ENCODE measurements at regions not wholly inside any gene's neighbourhood (a gene's known extent, or its start where the extent isn't known, plus 50 kb on each side); places are given as distances from the start of the nearest gene placed in this dataset.

DNA sequence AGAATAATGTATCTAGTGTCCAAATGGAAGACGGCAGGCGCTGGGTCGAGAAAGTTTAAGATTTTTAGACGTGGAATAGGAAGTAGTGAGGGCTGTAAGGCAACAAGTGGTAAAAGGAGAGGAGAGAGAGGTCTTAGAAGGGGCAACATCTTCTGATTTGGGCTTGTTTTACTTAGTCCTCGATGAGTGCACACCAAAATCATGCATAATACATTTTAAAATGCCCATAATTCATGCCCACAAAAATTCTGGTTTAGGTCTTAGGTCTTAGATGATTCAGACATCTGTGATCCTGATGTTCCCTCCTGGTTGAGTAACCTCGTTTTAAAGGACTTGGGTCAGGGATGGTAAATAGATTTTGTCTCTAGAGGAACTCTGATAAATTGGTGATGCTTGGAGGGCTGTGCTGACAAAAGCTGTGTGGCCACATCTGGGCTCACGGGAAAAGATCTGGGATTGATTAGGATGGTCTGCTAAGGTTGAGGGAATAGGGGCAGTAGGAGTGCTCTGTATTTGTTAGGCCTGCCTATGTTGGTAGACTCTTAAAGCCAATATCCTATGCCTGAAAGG lies 476.3 kb downstream of the CCDC171 start:
- no peak overlapping the region for H3K4me3 Mint-ChIP-seq
- Histone ChIP-seq H3K27me3 (ENCODE audit: control insufficient read depth in 1 of 2, insufficient read depth in 2 of 2, low read length in 2 of 2) (no peaks in the 10 kb centered on the region), H3K9me3 (ENCODE audit: control insufficient read depth in 1 of 2, insufficient read depth in 1 of 2, low read length in 2 of 2) (peaks cover 0 to 12% of the 10 kb centered on the region in 2 experiments), H3K27ac (ENCODE audit: low read depth in 1 of 2, low read length in 2 of 2) (no peak overlapping the region), H3K4me1 (ENCODE audit: insufficient read depth, low read length) (no peaks in the 10 kb centered on the region), H3K36me3 (ENCODE audit: insufficient read depth, low read length) (no peaks in the 10 kb centered on the region), H3K4me3 (ENCODE audit: low read length) (no peak overlapping the region)
- ATAC-seq (ENCODE audit: poor library complexity) (no peak), DNase-seq (no peak)
- no peaks in the 10 kb centered on the region for H3K4me1 Mint-ChIP-seq (ENCODE audit: low read depth)
- no peaks in the 10 kb centered on the region for H3K36me3 Mint-ChIP-seq (ENCODE audit: low read depth)
- peaks cover 4% of the 10 kb centered on the region for H3K9me3 Mint-ChIP-seq
- CTCF ChIA-PET, result no interaction called here
- POLR2A ChIA-PET, result no interaction called here
- intact Hi-C loops (cut with DNase I, micrococcal nuclease), result no loop called here
- TF ChIP-seq, protein P1, sequence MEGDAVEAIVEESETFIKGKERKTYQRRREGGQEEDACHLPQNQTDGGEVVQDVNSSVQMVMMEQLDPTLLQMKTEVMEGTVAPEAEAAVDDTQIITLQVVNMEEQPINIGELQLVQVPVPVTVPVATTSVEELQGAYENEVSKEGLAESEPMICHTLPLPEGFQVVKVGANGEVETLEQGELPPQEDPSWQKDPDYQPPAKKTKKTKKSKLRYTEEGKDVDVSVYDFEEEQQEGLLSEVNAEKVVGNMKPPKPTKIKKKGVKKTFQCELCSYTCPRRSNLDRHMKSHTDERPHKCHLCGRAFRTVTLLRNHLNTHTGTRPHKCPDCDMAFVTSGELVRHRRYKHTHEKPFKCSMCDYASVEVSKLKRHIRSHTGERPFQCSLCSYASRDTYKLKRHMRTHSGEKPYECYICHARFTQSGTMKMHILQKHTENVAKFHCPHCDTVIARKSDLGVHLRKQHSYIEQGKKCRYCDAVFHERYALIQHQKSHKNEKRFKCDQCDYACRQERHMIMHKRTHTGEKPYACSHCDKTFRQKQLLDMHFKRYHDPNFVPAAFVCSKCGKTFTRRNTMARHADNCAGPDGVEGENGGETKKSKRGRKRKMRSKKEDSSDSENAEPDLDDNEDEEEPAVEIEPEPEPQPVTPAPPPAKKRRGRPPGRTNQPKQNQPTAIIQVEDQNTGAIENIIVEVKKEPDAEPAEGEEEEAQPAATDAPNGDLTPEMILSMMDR (IDR thresholded peaks at IDR 0.05), result no peak
- H3K27me3 Mint-ChIP-seq, result no peaks in the 10 kb centered on the region
- H3K27ac Mint-ChIP-seq, result no peak overlapping the region

DNA sequence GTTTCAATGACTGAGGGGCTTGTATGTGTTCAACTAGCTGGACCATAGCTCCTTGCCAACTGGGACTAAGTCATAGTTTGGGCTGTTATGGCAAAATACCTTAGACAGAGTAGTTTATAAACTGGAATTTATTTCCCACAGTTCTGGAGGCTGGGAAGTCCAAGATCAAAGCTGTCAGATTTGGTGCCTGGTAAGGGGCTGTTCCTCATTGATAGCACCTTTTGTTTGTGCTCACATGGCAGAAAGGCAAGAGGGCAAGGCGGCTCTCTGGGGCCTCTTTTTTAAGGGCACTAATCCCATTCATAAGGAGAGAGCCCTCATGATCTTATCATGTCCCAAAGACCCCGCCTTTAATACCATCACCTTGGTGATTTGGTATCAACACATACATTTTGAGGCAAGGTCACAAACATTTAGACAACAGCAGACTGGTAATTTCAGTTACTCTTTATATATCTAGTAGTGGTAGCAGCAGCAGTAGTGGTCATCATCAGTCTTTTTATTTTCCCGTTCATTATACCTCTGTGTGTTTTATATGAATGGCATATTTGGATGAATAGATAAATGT lies 477.0 kb downstream of the CCDC171 start:
- TF ChIP-seq, protein P1 (IDR thresholded peaks at IDR 0.05), result no peak
- Histone ChIP-seq H3K27me3 (ENCODE audit: control insufficient read depth in 1 of 2, insufficient read depth in 2 of 2, low read length in 2 of 2) (no peaks in the 10 kb centered on the region), H3K9me3 (ENCODE audit: control insufficient read depth in 1 of 2, insufficient read depth in 1 of 2, low read length in 2 of 2) (peaks cover 0 to 12% of the 10 kb centered on the region in 2 experiments), H3K4me1 (ENCODE audit: insufficient read depth, low read length) (no peaks in the 10 kb centered on the region), H3K36me3 (ENCODE audit: insufficient read depth, low read length) (no peaks in the 10 kb centered on the region), H3K27ac (ENCODE audit: low read depth in 1 of 2, low read length in 2 of 2) (no peak overlapping the region), H3K4me3 (ENCODE audit: low read length) (no peak overlapping the region)
- no peak for DNase-seq
- H3K36me3 Mint-ChIP-seq (ENCODE audit: low read depth), result no peaks in the 10 kb centered on the region
- peaks cover 3% of the 10 kb centered on the region for H3K9me3 Mint-ChIP-seq
- no peak overlapping the region for H3K4me3 Mint-ChIP-seq
- ChIA-PET CTCF (no interaction called here), POLR2A (no interaction called here)
- no peaks in the 10 kb centered on the region for H3K27me3 Mint-ChIP-seq
- H3K4me1 Mint-ChIP-seq (ENCODE audit: low read depth), result no peaks in the 10 kb centered on the region
- intact Hi-C loops (cut with DNase I, micrococcal nuclease), result no loop called here
- ATAC-seq (ENCODE audit: poor library complexity), result no peak
- H3K27ac Mint-ChIP-seq, result no peak overlapping the region

GRCh38 chr9:16030528-16031185 lies 477.8 kb downstream of the CCDC171 start:
- Histone ChIP-seq H3K27ac (ENCODE audit: low read depth in 1 of 2, low read length in 2 of 2) (no peak overlapping the region), H3K9me3 (ENCODE audit: control insufficient read depth in 1 of 2, insufficient read depth in 1 of 2, low read length in 2 of 2) (peaks cover 0 to 12% of the 10 kb centered on the region in 2 experiments), H3K36me3 (ENCODE audit: insufficient read depth, low read length) (no peaks in the 10 kb centered on the region), H3K4me3 (ENCODE audit: low read length) (no peak overlapping the region), H3K27me3 (ENCODE audit: control insufficient read depth in 1 of 2, insufficient read depth in 2 of 2, low read length in 2 of 2) (no peaks in the 10 kb centered on the region), H3K4me1 (ENCODE audit: insufficient read depth, low read length) (no peaks in the 10 kb centered on the region)
- intact Hi-C loops (cut with DNase I, micrococcal nuclease), result no loop called here
- H3K4me3 Mint-ChIP-seq, result no peak overlapping the region
- TF ChIP-seq, protein P1 (IDR thresholded peaks at IDR 0.05), result no peak
- DNase-seq (no peak), ATAC-seq (ENCODE audit: poor library complexity) (no peak)
- H3K36me3 Mint-ChIP-seq (ENCODE audit: low read depth), result no peaks in the 10 kb centered on the region
- no peak overlapping the region for H3K27ac Mint-ChIP-seq
- ChIA-PET CTCF (no interaction called here), POLR2A (no interaction called here)
- H3K9me3 Mint-ChIP-seq, result peaks cover 3% of the 10 kb centered on the region
- H3K4me1 Mint-ChIP-seq (ENCODE audit: low read depth), result no peaks in the 10 kb centered on the region
- no peaks in the 10 kb centered on the region for H3K27me3 Mint-ChIP-seq

Data from CD4-positive, alpha-beta T cell (primary cell).